GM12878 (cell line): ENCODE measurements at regions not wholly inside any gene's neighbourhood (a gene's known extent, or its start where the extent isn't known, plus 50 kb on each side); places are given as distances from the start of the nearest gene placed in this dataset.

Source experiments
- ATAC-seq: fragments of 200-7000 bp; cut with Tn5 transposase; 3 replicates; pipeline ENCODE4 v1.9.1; 2020; ENCODE audit warnings: mild to moderate bottlenecking, moderate library complexity
- BruUV-seq: library from RNA; stranded (reverse); fragments of 400-500 nt; replicated peaks from 2 replicates; lab custom pipeline; 2021; lab: Mats Ljungman, UMichigan
- CTCF ChIA-PET: fragments of 300-600 bp; sonication (Branson Sonifier 250); formaldehyde crosslinking; extraction: SDS; loops from one replicate; lab custom pipeline; 2021; ENCODE audit warnings: inconsistent platforms; lab: Yijun Ruan, JAX
- POLR2A ChIA-PET: fragments of 350-600 bp; formaldehyde crosslinking; extraction: SDS; loops from one replicate; lab custom pipeline; 2021; ENCODE audit warnings: inconsistent platforms; lab: Charles Lee
- RAD21 ChIA-PET: fragments of 300-600 bp; sonication (Branson Sonifier 250); formaldehyde crosslinking; loops from one replicate; lab custom pipeline; 2023; ENCODE audit warnings: antibody characterized with exemption; ENCODE audit not compliant: unreplicated experiment; lab: Charles Lee
- SMC1A ChIA-PET: fragments of 300-600 bp; sonication (Branson Sonifier 250); formaldehyde crosslinking; loops from one replicate; lab custom pipeline; 2023; ENCODE audit not compliant: unreplicated experiment, uncharacterized antibody; lab: Charles Lee
- DNase-seq: peaks from one replicate; pipeline ENCODE4 v3.0.0-alpha.2; 2011; ENCODE audit warnings: low read depth, low spot score
- FAIRE-seq: peaks from 3 replicates; lab custom pipeline; 2011; peaks lifted over from hg19 to GRCh38; lab: Jason Lieb, UNC
- H2AFZ ChIP-seq: 2 replicates; pipeline ENCODE4 v1.6.0; 2011; ENCODE audit warnings: low read depth, low read length, control low read depth; ENCODE audit not compliant: control insufficient read depth
- H3K27ac ChIP-seq: 2 replicates; pipeline ENCODE4 v1.5.1; 2011; ENCODE audit warnings: control low read depth; ENCODE audit not compliant: control insufficient read depth, insufficient read depth
- H3K27me3 ChIP-seq, 2 experiments: replicated peaks in 1 of 2; 2 replicates each; pipeline versions ENCODE4 v1.6.0 to v1.6.1; 2011; ENCODE audit warnings: low read length in 1 of 2; ENCODE audit not compliant: control insufficient read depth in 2 of 2, insufficient read depth in 2 of 2
- H3K36me3 ChIP-seq, 2 experiments: 2 replicates each; pipeline ENCODE4 v1.5.1; 2011; ENCODE audit warnings: low read length in 1 of 2; ENCODE audit not compliant: control insufficient read depth in 2 of 2, insufficient read depth in 2 of 2
- H3K4me1 ChIP-seq: 2 replicates; pipeline ENCODE4 v1.6.1; 2011; ENCODE audit warnings: mild to moderate bottlenecking, low read length, moderate library complexity, mixed read lengths; ENCODE audit not compliant: control insufficient read depth, insufficient read depth
- H3K4me2 ChIP-seq: 2 replicates; pipeline ENCODE4 v1.6.0; 2011; ENCODE audit warnings: control low read depth; ENCODE audit not compliant: control insufficient read depth, insufficient read depth
- H3K4me3 ChIP-seq: fragments of 200-600 bp; sonication (generic); 2 replicates; pipeline ENCODE4 v1.5.1; 2016
- H3K79me2 ChIP-seq: 2 replicates; pipeline ENCODE4 v1.6.0; 2011; ENCODE audit warnings: low read length; ENCODE audit not compliant: control insufficient read depth, insufficient read depth
- H3K9ac ChIP-seq: 2 replicates; pipeline ENCODE4 v1.8.0; 2011; ENCODE audit warnings: low read length, control low read depth, mixed read lengths; ENCODE audit not compliant: control insufficient read depth, insufficient read depth
- H3K9me3 ChIP-seq: replicated peaks from 3 replicates; pipeline ENCODE4 v1.5.1; 2011; ENCODE audit warnings: mild to moderate bottlenecking, low read length; ENCODE audit not compliant: control insufficient read depth, insufficient read depth
- H4K20me1 ChIP-seq: 2 replicates; pipeline ENCODE4 v1.6.0; 2011; ENCODE audit not compliant: control insufficient read depth, insufficient read depth
- BCL3 ChIP-seq: IDR thresholded peaks from 2 replicates; pipeline ENCODE4 v1.6.1; 2011; ENCODE audit warnings: borderline replicate concordance, low read depth, mild to moderate bottlenecking, moderate library complexity, low read length; ENCODE audit not compliant: insufficient read depth, poor library complexity, severe bottlenecking
- CEBPB ChIP-seq, 2 experiments: fragments of 150-350 bp in 1 of 2; IDR thresholded peaks; 2 replicates each; pipeline ENCODE4 v1.6.1; 2012 to 2014; ENCODE audit warnings: low read depth in 2 of 2, low read length in 2 of 2, borderline replicate concordance in 1 of 2, inconsistent platforms in 1 of 2
- GATAD2B ChIP-seq: fragments of 450-650 bp; conservative IDR thresholded peaks from 2 replicates; pipeline ENCODE4 v1.6.1; 2017; ENCODE audit warnings: low read depth, mild to moderate bottlenecking, moderate library complexity
- HDAC2 ChIP-seq: fragments of 200-600 bp; sonication (generic); IDR thresholded peaks from 2 replicates; pipeline ENCODE4 v1.6.1; 2017
- HDGF ChIP-seq: fragments of 450-650 bp; IDR thresholded peaks from 2 replicates; pipeline ENCODE4 v1.6.1; 2016; ENCODE audit warnings: antibody characterized with exemption
- IKZF1 ChIP-seq: fragments of 450-650 bp; conservative IDR thresholded peaks from 2 replicates; pipeline ENCODE4 v1.6.1; 2017; ENCODE audit warnings: antibody characterized with exemption, mild to moderate bottlenecking
- MEF2B ChIP-seq: fragments of 450-650 bp; IDR thresholded peaks from 2 replicates; pipeline ENCODE4 v1.6.1; 2018; ENCODE audit warnings: mild to moderate bottlenecking, moderate library complexity; ENCODE audit not compliant: partially characterized antibody, poor library complexity, severe bottlenecking
- MTA2 ChIP-seq: fragments of 450-650 bp; IDR thresholded peaks from 2 replicates; pipeline ENCODE4 v1.6.1; 2016; ENCODE audit warnings: low read depth, mild to moderate bottlenecking, moderate library complexity
- NBN ChIP-seq: fragments of 450-650 bp; IDR thresholded peaks from 2 replicates; pipeline ENCODE4 v1.6.1; 2016
- SPI1 ChIP-seq: IDR thresholded peaks from 2 replicates; pipeline ENCODE4 v1.6.1; 2011; ENCODE audit warnings: low read depth, mild to moderate bottlenecking, low read length, moderate library complexity, borderline replicate concordance; ENCODE audit not compliant: insufficient read depth
- ZNF687 ChIP-seq: fragments of 450-650 bp; IDR thresholded peaks from 2 replicates; pipeline ENCODE4 v1.6.1; 2017; ENCODE audit warnings: mild to moderate bottlenecking, moderate library complexity
- WGBS: methylation state at CpG from one replicate; pipeline ENCODE4 v1.1.6; 2016; ENCODE audit warnings: low lambda C conversion rate; ENCODE audit not compliant: insufficient replicate concordance, insufficient coverage; ENCODE audit errors: missing lambda C conversion rate; 5-methylcytosine and 5-hydroxymethylcytosine counted together
- in situ Hi-C: fragments of 300-500 bp; cut with MboI; formaldehyde crosslinking; loops from 9 replicates; pipeline ENCODE4 v1.14.3; 2018; ENCODE audit warnings: mixed read lengths
- intact Hi-C: fragments of 100-400 bp; cut with micrococcal nuclease; formaldehyde crosslinking; loops from one replicate; pipeline ENCODE4 v1.14.2; 2022; ENCODE audit not compliant: unreplicated experiment

- H3K4me3 ChIP-seq, result no peak overlapping the region
- BruUV-seq, result no TSS peak
- H3K9ac ChIP-seq, result peak overlapping the region; percentile 77; the same call in 1 of the 2 replicates
- WGBS, result 86% methylated on average over 12 of the region's 12 CpGs
- H3K4me2 ChIP-seq, result peak overlapping the region; percentile 96
- no peak for DNase-seq
- H2AFZ ChIP-seq, result peak overlapping the region; percentile 46
- H3K79me2 ChIP-seq, result no peaks in the 10 kb centered on the region
- CTCF ChIA-PET, result interaction anchor here (0.9 to 3.2 kb wide), 7 partner anchors 24 to 225 kb away, joined by 3 to 10 read pairs (median 8); no protein-coding TSS in a partner anchor
- H3K4me1 ChIP-seq, result peaks cover 64% of the 10 kb centered on the region
- H4K20me1 ChIP-seq, result no peaks in the 10 kb centered on the region
- H3K9me3 ChIP-seq, result no peaks in the 10 kb centered on the region
- H3K27me3 ChIP-seq, result no peaks in the 10 kb centered on the region
- FAIRE-seq, result no peak
- in situ Hi-C loops, result loop anchor here (5.0 to 25.0 kb wide), 2 partner anchors 112 to 113 kb away; partner anchors contain the start of gene IRF2BP2
- POLR2A ChIA-PET, result interaction anchor here (0.7 to 6.0 kb wide), 17 partner anchors 8 to 357 kb away, joined by 3 to 73 read pairs (median 4); partner anchors contain the start of gene IRF2BP2
- H3K27ac ChIP-seq, result peak overlapping the region; percentile 94
- no peak for ATAC-seq
- intact Hi-C loops, result loop anchor here (2.0 kb wide), 2 partner anchors 251 to 357 kb away; no protein-coding TSS in a partner anchor
- RAD21 ChIA-PET, result interaction anchor here (0.7 to 8.0 kb wide), 19 partner anchors 23 to 379 kb away, joined by 3 to 128 read pairs (median 11); partner anchors contain the start of gene IRF2BP2
- SMC1A ChIA-PET, result interaction anchor here (0.9 to 15.6 kb wide), 24 partner anchors 10 to 358 kb away, joined by 3 to 255 read pairs (median 4); partner anchors contain the start of gene IRF2BP2
- TF ChIP-seq BCL3 (no peak), HDAC2 (no peak), MTA2 (peak; percentile 53; the same call in 1 of the 2 replicates), MEF2B (peak; percentile 9), HDGF (peak; percentile 18; the same call in 1 of the 2 replicates), ZNF687 (peak; percentile 72), CEBPB (IDR thresholded peaks at IDR 0.05; ENCODE audit: borderline replicate concordance in 1 of 2, low read depth in 2 of 2, low read length in 2 of 2) (no peak), GATAD2B (0 out of 2 replicates have a peak, but pooled peaks have one; percentile 29), IKZF1 (peak; percentile 4; the same call in 1 of the 2 replicates), SPI1 (peak; percentile 68; the same call in 1 of the 2 replicates), NBN (no peak)
- H3K36me3 ChIP-seq, result no peaks in the 10 kb centered on the region
These were observed 115.5 kb upstream of the IRF2BP2 start for GRCh38 chr1:234725177-234726132.
